HEK293 (cell line): ENCODE measurements at regions not wholly inside any gene's neighbourhood (a gene's known extent, or its start where the extent isn't known, plus 50 kb on each side); places are given as distances from the start of the nearest gene placed in this dataset.

Experiments used
- CTCF ChIA-PET: fragments of 350-600 bp; formaldehyde crosslinking; extraction: SDS; loops from one replicate; lab custom pipeline; 2021; ENCODE audit warnings: antibody characterized with exemption; lab: Yijun Ruan, JAX
- POLR2A ChIA-PET: fragments of 300-600 bp; formaldehyde crosslinking; extraction: SDS; loops from one replicate; lab custom pipeline; 2020; ENCODE audit warnings: antibody characterized with exemption, inconsistent platforms; lab: Yijun Ruan, JAX
- H3K27ac ChIP-seq: fragments of 200-500 bp; sonication (Bioruptor generic); 2 replicates; pipeline ENCODE4 v1.5.1; 2014; ENCODE audit warnings: low read depth, low read length, control low read depth, inconsistent platforms; ENCODE audit errors: extremely low read depth
- H3K36me3 ChIP-seq, 2 experiments: fragments of 200-500 bp in 1 of 2; sonication (Bioruptor generic) in 1 of 2; 1 replicate in 1 of 2; 2 replicates in 1 of 2; pipeline ENCODE4 v1.5.1; 2014 to 2017; ENCODE audit warnings: inconsistent platforms in 2 of 2, low read length in 2 of 2; ENCODE audit not compliant: control insufficient read depth in 2 of 2, insufficient read depth in 1 of 2
- H3K4me1 ChIP-seq: fragments of 200-500 bp; sonication (Bioruptor generic); 2 replicates; pipeline ENCODE4 v1.5.1; 2014; ENCODE audit warnings: mild to moderate bottlenecking, low read length, inconsistent platforms; ENCODE audit not compliant: control insufficient read depth, insufficient read depth
- H3K4me3 ChIP-seq: 2 replicates; pipeline ENCODE4 v1.5.1; 2011; ENCODE audit warnings: low read depth, mild to moderate bottlenecking, control low read depth, low read length, moderate library complexity
- H3K9me3 ChIP-seq: fragments of 200-500 bp; sonication (Bioruptor generic); 2 replicates; pipeline ENCODE4 v1.5.1; 2014; ENCODE audit warnings: low read depth, low read length, inconsistent platforms; ENCODE audit not compliant: control insufficient read depth, insufficient read depth
- HIC1 ChIP-seq: fragments of 450-650 bp; formaldehyde crosslinking; IDR thresholded peaks from 2 replicates; pipeline ENCODE4 v1.5.1; 2016; ENCODE audit warnings: missing biosample characterization, missing genetic modification characterization
- ZBTB44 ChIP-seq: fragments of 450-650 bp; IDR thresholded peaks from 2 replicates; pipeline ENCODE4 v1.5.1; 2018; ENCODE audit warnings: missing biosample characterization, mild to moderate bottlenecking, missing genetic modification characterization
- ZFP69B ChIP-seq: fragments of 450-650 bp; formaldehyde crosslinking; IDR thresholded peaks from 2 replicates; pipeline ENCODE4 v1.5.1; 2016; ENCODE audit warnings: missing biosample characterization, missing genetic modification characterization
- ZNF121 ChIP-seq: fragments of 450-650 bp; formaldehyde crosslinking; IDR thresholded peaks from 2 replicates; pipeline ENCODE4 v1.5.1; 2016; ENCODE audit warnings: missing biosample characterization, missing genetic modification characterization
- ZNF239 ChIP-seq: fragments of 450-650 bp; formaldehyde crosslinking; IDR thresholded peaks from 2 replicates; pipeline ENCODE4 v1.5.1; 2016; ENCODE audit warnings: missing biosample characterization, missing genetic modification characterization
- ZNF266 ChIP-seq: fragments of 450-650 bp; formaldehyde crosslinking; IDR thresholded peaks from 2 replicates; pipeline ENCODE4 v1.5.1; 2016; ENCODE audit warnings: missing biosample characterization, missing genetic modification characterization, low read depth
- ZNF366 ChIP-seq: fragments of 450-650 bp; formaldehyde crosslinking; conservative IDR thresholded peaks from 2 replicates; pipeline ENCODE4 v1.5.1; 2016; ENCODE audit warnings: missing biosample characterization, missing genetic modification characterization
- ZNF394 ChIP-seq: fragments of 450-650 bp; formaldehyde crosslinking; IDR thresholded peaks from 2 replicates; pipeline ENCODE4 v1.5.1; 2016; ENCODE audit warnings: missing biosample characterization, missing genetic modification characterization, mild to moderate bottlenecking, moderate library complexity, borderline replicate concordance
- ZNF433 ChIP-seq: fragments of 450-650 bp; formaldehyde crosslinking; IDR thresholded peaks from 2 replicates; pipeline ENCODE4 v1.5.1; 2016; ENCODE audit warnings: missing biosample characterization, missing genetic modification characterization, low read depth
- ZNF501 ChIP-seq: fragments of 450-650 bp; formaldehyde crosslinking; IDR thresholded peaks from 2 replicates; pipeline ENCODE4 v1.5.1; 2016; ENCODE audit warnings: missing biosample characterization, missing genetic modification characterization
- ZNF561 ChIP-seq: fragments of 450-650 bp; IDR thresholded peaks from 2 replicates; pipeline ENCODE4 v1.5.1; 2018; ENCODE audit warnings: missing biosample characterization, missing genetic modification characterization, borderline replicate concordance
- ZNF624 ChIP-seq: fragments of 450-650 bp; formaldehyde crosslinking; IDR thresholded peaks from 2 replicates; pipeline ENCODE4 v1.5.1; 2017; ENCODE audit warnings: missing biosample characterization, missing genetic modification characterization
- ZNF664 ChIP-seq: fragments of 450-650 bp; formaldehyde crosslinking; IDR thresholded peaks from 2 replicates; pipeline ENCODE4 v1.5.1; 2016; ENCODE audit warnings: missing biosample characterization, missing genetic modification characterization
- ZNF704 ChIP-seq: fragments of 450-650 bp; formaldehyde crosslinking; IDR thresholded peaks from 2 replicates; pipeline ENCODE4 v1.5.1; 2016; ENCODE audit warnings: missing biosample characterization, missing genetic modification characterization
- TF ChIP-seq, protein P1 (sequence below): fragments of 450-650 bp; formaldehyde crosslinking; IDR thresholded peaks from 2 replicates; pipeline ENCODE4 v1.5.1; 2016; ENCODE audit warnings: missing biosample characterization, missing genetic modification characterization
- TF ChIP-seq, protein P2 (sequence below): fragments of 450-650 bp; formaldehyde crosslinking; IDR thresholded peaks from 2 replicates; pipeline ENCODE4 v1.5.0; 2017; ENCODE audit warnings: missing biosample characterization, missing genetic modification characterization, borderline replicate concordance
- TF ChIP-seq, protein P3 (sequence below): fragments of 450-650 bp; formaldehyde crosslinking; IDR thresholded peaks from 2 replicates; pipeline ENCODE4 v1.5.1; 2017; ENCODE audit warnings: missing biosample characterization, mild to moderate bottlenecking, missing genetic modification characterization, moderate library complexity
- TF ChIP-seq, protein P4 (sequence below): fragments of 450-650 bp; formaldehyde crosslinking; IDR thresholded peaks from 2 replicates; pipeline ENCODE4 v1.5.1; 2016; ENCODE audit warnings: missing biosample characterization, missing genetic modification characterization

DNA sequence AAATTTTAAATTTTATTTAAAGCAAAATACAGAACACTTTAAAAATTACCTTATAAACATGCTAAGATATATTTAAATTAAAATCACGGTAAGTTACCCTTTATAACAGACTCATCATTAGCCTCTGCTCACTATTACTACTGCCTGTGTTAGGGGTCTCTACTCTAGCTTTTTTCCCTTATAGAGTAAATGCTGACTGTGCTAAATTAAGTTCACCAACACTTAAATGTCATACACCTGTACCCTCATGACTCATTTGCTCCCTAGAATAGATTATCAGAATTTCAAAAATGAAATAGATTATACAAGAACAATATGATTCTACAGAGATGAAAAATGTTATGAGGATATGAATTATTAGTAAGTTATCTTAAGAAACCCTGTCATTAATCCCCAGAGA lies 131.1 kb upstream of the INPP4B start:
- Histone ChIP-seq H3K27ac (no peak overlapping the region), H3K4me3 (no peak overlapping the region), H3K36me3 (no peaks in the 10 kb centered on the region), H3K9me3 (no peaks in the 10 kb centered on the region), H3K4me1 (no peaks in the 10 kb centered on the region)
- CTCF ChIA-PET: no interaction called here
- POLR2A ChIA-PET: no interaction called here
- TF ChIP-seq ZNF704 (no peak), ZNF239 (tag by site-specific recombination) (no peak), ZBTB44 (no peak), ZNF121 (no peak), HIC1 (tag by site-specific recombination) (no peak), ZFP69B (tag by site-specific recombination) (no peak), ZNF394 (tag by site-specific recombination) (no peak), ZNF664 (no peak), ZNF433 (tag by site-specific recombination) (no peak), ZNF266 (no peak), ZNF366 (tag by site-specific recombination) (no peak), ZNF561 (tag by site-specific recombination) (no peak), ZNF624 (tag by site-specific recombination) (no peak), ZNF501 (tag by site-specific recombination) (no peak)
- TF ChIP-seq, protein P1, sequence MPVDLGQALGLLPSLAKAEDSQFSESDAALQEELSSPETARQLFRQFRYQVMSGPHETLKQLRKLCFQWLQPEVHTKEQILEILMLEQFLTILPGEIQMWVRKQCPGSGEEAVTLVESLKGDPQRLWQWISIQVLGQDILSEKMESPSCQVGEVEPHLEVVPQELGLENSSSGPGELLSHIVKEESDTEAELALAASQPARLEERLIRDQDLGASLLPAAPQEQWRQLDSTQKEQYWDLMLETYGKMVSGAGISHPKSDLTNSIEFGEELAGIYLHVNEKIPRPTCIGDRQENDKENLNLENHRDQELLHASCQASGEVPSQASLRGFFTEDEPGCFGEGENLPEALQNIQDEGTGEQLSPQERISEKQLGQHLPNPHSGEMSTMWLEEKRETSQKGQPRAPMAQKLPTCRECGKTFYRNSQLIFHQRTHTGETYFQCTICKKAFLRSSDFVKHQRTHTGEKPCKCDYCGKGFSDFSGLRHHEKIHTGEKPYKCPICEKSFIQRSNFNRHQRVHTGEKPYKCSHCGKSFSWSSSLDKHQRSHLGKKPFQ: no peak
- TF ChIP-seq, protein P2, sequence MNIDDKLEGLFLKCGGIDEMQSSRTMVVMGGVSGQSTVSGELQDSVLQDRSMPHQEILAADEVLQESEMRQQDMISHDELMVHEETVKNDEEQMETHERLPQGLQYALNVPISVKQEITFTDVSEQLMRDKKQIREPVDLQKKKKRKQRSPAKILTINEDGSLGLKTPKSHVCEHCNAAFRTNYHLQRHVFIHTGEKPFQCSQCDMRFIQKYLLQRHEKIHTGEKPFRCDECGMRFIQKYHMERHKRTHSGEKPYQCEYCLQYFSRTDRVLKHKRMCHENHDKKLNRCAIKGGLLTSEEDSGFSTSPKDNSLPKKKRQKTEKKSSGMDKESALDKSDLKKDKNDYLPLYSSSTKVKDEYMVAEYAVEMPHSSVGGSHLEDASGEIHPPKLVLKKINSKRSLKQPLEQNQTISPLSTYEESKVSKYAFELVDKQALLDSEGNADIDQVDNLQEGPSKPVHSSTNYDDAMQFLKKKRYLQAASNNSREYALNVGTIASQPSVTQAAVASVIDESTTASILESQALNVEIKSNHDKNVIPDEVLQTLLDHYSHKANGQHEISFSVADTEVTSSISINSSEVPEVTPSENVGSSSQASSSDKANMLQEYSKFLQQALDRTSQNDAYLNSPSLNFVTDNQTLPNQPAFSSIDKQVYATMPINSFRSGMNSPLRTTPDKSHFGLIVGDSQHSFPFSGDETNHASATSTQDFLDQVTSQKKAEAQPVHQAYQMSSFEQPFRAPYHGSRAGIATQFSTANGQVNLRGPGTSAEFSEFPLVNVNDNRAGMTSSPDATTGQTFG (tag by site-specific recombination): no peak
- TF ChIP-seq, protein P3, sequence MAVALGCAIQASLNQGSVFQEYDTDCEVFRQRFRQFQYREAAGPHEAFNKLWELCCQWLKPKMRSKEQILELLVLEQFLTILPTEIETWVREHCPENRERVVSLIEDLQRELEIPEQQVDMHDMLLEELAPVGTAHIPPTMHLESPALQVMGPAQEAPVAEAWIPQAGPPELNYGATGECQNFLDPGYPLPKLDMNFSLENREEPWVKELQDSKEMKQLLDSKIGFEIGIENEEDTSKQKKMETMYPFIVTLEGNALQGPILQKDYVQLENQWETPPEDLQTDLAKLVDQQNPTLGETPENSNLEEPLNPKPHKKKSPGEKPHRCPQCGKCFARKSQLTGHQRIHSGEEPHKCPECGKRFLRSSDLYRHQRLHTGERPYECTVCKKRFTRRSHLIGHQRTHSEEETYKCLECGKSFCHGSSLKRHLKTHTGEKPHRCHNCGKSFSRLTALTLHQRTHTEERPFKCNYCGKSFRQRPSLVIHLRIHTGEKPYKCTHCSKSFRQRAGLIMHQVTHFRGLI (tag by site-specific recombination): no peak
- TF ChIP-seq, protein P4, sequence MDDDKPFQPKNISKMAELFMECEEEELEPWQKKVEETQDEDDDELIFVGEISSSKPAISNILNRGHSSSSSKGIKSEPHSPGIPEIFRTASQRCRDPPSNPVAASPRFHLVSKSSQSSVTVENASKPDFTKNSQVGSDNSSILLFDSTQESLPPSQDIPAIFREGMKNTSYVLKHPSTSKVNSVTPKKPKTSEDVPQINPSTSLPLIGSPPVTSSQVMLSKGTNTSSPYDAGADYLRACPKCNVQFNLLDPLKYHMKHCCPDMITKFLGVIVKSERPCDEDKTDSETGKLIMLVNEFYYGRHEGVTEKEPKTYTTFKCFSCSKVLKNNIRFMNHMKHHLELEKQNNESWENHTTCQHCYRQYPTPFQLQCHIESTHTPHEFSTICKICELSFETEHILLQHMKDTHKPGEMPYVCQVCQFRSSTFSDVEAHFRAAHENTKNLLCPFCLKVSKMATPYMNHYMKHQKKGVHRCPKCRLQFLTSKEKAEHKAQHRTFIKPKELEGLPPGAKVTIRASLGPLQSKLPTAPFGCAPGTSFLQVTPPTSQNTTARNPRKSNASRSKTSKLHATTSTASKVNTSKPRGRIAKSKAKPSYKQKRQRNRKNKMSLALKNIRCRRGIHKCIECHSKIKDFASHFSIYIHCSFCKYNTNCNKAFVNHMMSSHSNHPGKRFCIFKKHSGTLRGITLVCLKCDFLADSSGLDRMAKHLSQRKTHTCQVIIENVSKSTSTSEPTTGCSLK: no peak
